WTC11 (cell line): ENCODE measurements at regions not wholly inside any gene's neighbourhood (a gene's known extent, or its start where the extent isn't known, plus 50 kb on each side); places are given as distances from the start of the nearest gene placed in this dataset.

ENCODE experiments used
- ATAC-seq: fragments of 200-7000 bp; cut with Tn5 transposase; 2 replicates; pipeline ENCODE4 v1.10.0; 2021; ENCODE audit warnings: mild to moderate bottlenecking, moderate library complexity
- CTCF ChIA-PET: fragments of 300-600 bp; sonication (Branson Sonifier 250); formaldehyde crosslinking; loops from one replicate; lab custom pipeline; 2021; ENCODE audit warnings: antibody characterized with exemption; lab: Charles Lee
- POLR2A ChIA-PET: fragments of 350-600 bp; sonication (Branson Sonifier 250); formaldehyde crosslinking; loops from one replicate; lab custom pipeline; 2021; ENCODE audit warnings: antibody characterized with exemption; lab: Charles Lee
- DNase-seq: peaks from one replicate; pipeline ENCODE4 v3.0.0; 2021; ENCODE audit warnings: low spot score
- H3K27ac Mint-ChIP-seq: 2 replicates; pipeline ENCODE4 v1.8.0; 2021; ENCODE audit warnings: mixed read lengths
- H3K27me3 Mint-ChIP-seq: 2 replicates; pipeline ENCODE4 v1.8.0; 2021; ENCODE audit warnings: low read depth, mild to moderate bottlenecking, moderate library complexity, mixed read lengths
- H3K36me3 Mint-ChIP-seq: 2 replicates; pipeline ENCODE4 v1.8.0; 2021; ENCODE audit warnings: mixed read lengths
- H3K4me1 Mint-ChIP-seq: 2 replicates; pipeline ENCODE4 v1.8.0; 2022; ENCODE audit warnings: mixed read lengths
- H3K4me3 Mint-ChIP-seq: 2 replicates; pipeline ENCODE4 v1.8.0; 2021; ENCODE audit warnings: mild to moderate bottlenecking, moderate library complexity, mixed read lengths
- H3K9me3 Mint-ChIP-seq: 2 replicates; pipeline ENCODE4 v1.8.0; 2021; ENCODE audit warnings: mixed read lengths
- AR ChIP-seq: fragments of 250-450 bp; sonication (Bioruptor Pico); IDR thresholded peaks from 2 replicates; pipeline ENCODE4 v1.9.0; 2021; ENCODE audit warnings: mild to moderate bottlenecking
- ATF2 ChIP-seq: sonication (generic); formaldehyde crosslinking; IDR thresholded peaks from 2 replicates; pipeline ENCODE4 v1.8.1; 2022; ENCODE audit warnings: low read depth, missing genetic modification reagents, borderline replicate concordance
- CDX4 ChIP-seq: fragments of 250-450 bp; sonication (Bioruptor Pico); IDR thresholded peaks from 2 replicates; pipeline ENCODE4 v1.9.0; 2021; ENCODE audit warnings: moderate library complexity, mild to moderate bottlenecking, inconsistent platforms, borderline replicate concordance
- E2F1 ChIP-seq: sonication (generic); formaldehyde crosslinking; IDR thresholded peaks from 2 replicates; pipeline ENCODE4 v1.8.0; 2022; ENCODE audit warnings: mild to moderate bottlenecking, missing genetic modification reagents
- E2F4 ChIP-seq: sonication (generic); formaldehyde crosslinking; IDR thresholded peaks from 2 replicates; pipeline ENCODE4 v1.8.1; 2022; ENCODE audit warnings: low read depth, mild to moderate bottlenecking, moderate library complexity, missing genetic modification reagents, borderline replicate concordance
- FOXK1 ChIP-seq: sonication (generic); formaldehyde crosslinking; IDR thresholded peaks from 2 replicates; pipeline ENCODE4 v1.8.0; 2022; ENCODE audit warnings: mild to moderate bottlenecking, moderate library complexity, missing genetic modification reagents
- FOXP1 ChIP-seq: sonication (generic); formaldehyde crosslinking; IDR thresholded peaks from 2 replicates; pipeline ENCODE4 v1.8.0; 2022; ENCODE audit warnings: missing genetic modification reagents, mild to moderate bottlenecking, moderate library complexity, borderline replicate concordance
- FOXP4 ChIP-seq: sonication (generic); formaldehyde crosslinking; IDR thresholded peaks from 2 replicates; pipeline ENCODE4 v1.8.0; 2022; ENCODE audit warnings: mild to moderate bottlenecking, missing genetic modification reagents
- IRF2 ChIP-seq: sonication (generic); formaldehyde crosslinking; IDR thresholded peaks from 2 replicates; pipeline ENCODE4 v1.8.0; 2022; ENCODE audit warnings: low read depth, missing genetic modification reagents, borderline replicate concordance
- KAT7 ChIP-seq: sonication (generic); formaldehyde crosslinking; IDR thresholded peaks from 2 replicates; pipeline ENCODE4 v1.8.1; 2023; ENCODE audit warnings: missing genetic modification reagents, mild to moderate bottlenecking, borderline replicate concordance
- MLX ChIP-seq: sonication (generic); formaldehyde crosslinking; IDR thresholded peaks from 2 replicates; pipeline ENCODE4 v1.8.1; 2023; ENCODE audit warnings: mild to moderate bottlenecking, missing genetic modification reagents, moderate library complexity
- NFYB ChIP-seq: sonication (generic); formaldehyde crosslinking; conservative IDR thresholded peaks from 2 replicates; pipeline ENCODE4 v1.8.0; 2022; ENCODE audit warnings: low read depth, missing genetic modification reagents
- PRDM15 ChIP-seq: sonication (generic); formaldehyde crosslinking; IDR thresholded peaks from 2 replicates; pipeline ENCODE4 v1.8.0; 2022; ENCODE audit warnings: missing genetic modification reagents
- PRRX2 ChIP-seq: fragments of 250-450 bp; sonication (Bioruptor Pico); IDR thresholded peaks from 2 replicates; pipeline ENCODE4 v1.8.0; 2021; ENCODE audit warnings: mild to moderate bottlenecking
- RELA ChIP-seq: sonication (generic); formaldehyde crosslinking; IDR thresholded peaks from 2 replicates; pipeline ENCODE4 v1.8.1; 2022; ENCODE audit warnings: missing genetic modification reagents, mild to moderate bottlenecking, borderline replicate concordance
- SMAD3 ChIP-seq: sonication (generic); formaldehyde crosslinking; IDR thresholded peaks from 2 replicates; pipeline ENCODE4 v1.8.0; 2022; ENCODE audit warnings: missing genetic modification reagents, mild to moderate bottlenecking, borderline replicate concordance
- SOX15 ChIP-seq: fragments of 250-450 bp; sonication (Bioruptor Pico); IDR thresholded peaks from 2 replicates; pipeline ENCODE4 v1.9.0; 2021; ENCODE audit warnings: mild to moderate bottlenecking
- USF2 ChIP-seq: sonication (generic); formaldehyde crosslinking; IDR thresholded peaks from 2 replicates; pipeline ENCODE4 v1.8.1; 2023; ENCODE audit warnings: mild to moderate bottlenecking, missing genetic modification reagents, moderate library complexity
- ZBTB21 ChIP-seq: sonication (generic); formaldehyde crosslinking; IDR thresholded peaks from 2 replicates; pipeline ENCODE4 v1.8.1; 2023; ENCODE audit warnings: mild to moderate bottlenecking, missing genetic modification reagents, borderline replicate concordance
- ZNF317 ChIP-seq: sonication (generic); formaldehyde crosslinking; IDR thresholded peaks from 2 replicates; pipeline ENCODE4 v1.8.1; 2023; ENCODE audit warnings: low read depth, mild to moderate bottlenecking, moderate library complexity, missing genetic modification reagents, borderline replicate concordance
- ZNF423 ChIP-seq: fragments of 250-450 bp; sonication (Bioruptor Pico); IDR thresholded peaks from 2 replicates; pipeline ENCODE4 v2.1.2; 2022; ENCODE audit warnings: mild to moderate bottlenecking, moderate library complexity

GRCh38 chr5:124139477-124139876 is 607.0 kb downstream of the ZNF608 start:
- no peaks in the 10 kb centered on the region for H3K4me1 Mint-ChIP-seq
- TF ChIP-seq USF2 (CRISPR knock-in tag), result no peak
- TF ChIP-seq AR (CRISPR knock-in tag), result no peak
- no peak for TF ChIP-seq NFYB
- no peak for TF ChIP-seq ATF2 (CRISPR knock-in tag)
- no peak for TF ChIP-seq PRDM15 (CRISPR knock-in tag)
- no peak for TF ChIP-seq PRRX2 (CRISPR knock-in tag)
- TF ChIP-seq KAT7, result no peak
- no peak for TF ChIP-seq SMAD3 (CRISPR knock-in tag)
- TF ChIP-seq, all 79 proteins: peak for 0
- ChIA-PET POLR2A (no interaction called here), CTCF (no interaction called here)
- Mint-ChIP-seq H3K36me3 (peaks cover 13% of the 10 kb centered on the region), H3K27me3 (no peaks in the 10 kb centered on the region), H3K9me3 (peaks cover 41% of the 10 kb centered on the region), H3K4me3 (no peak overlapping the region), H3K27ac (no peak overlapping the region)
- ATAC-seq (no peak), DNase-seq (no peak)

- ChIA-PET POLR2A (no interaction called here), CTCF (no interaction called here)
- no peak overlapping the region for H3K27ac Mint-ChIP-seq
- peaks cover 5% of the 10 kb centered on the region for H3K36me3 Mint-ChIP-seq
- DNase-seq (no peak), ATAC-seq (no peak)
- no peaks in the 10 kb centered on the region for H3K27me3 Mint-ChIP-seq
- no peaks in the 10 kb centered on the region for H3K4me1 Mint-ChIP-seq
- peaks cover 35% of the 10 kb centered on the region for H3K9me3 Mint-ChIP-seq
- no peak overlapping the region for H3K4me3 Mint-ChIP-seq
- TF ChIP-seq MLX (CRISPR knock-in tag), result no peak
- TF ChIP-seq E2F1 (CRISPR knock-in tag), result no peak
- no peak for TF ChIP-seq ZNF423 (CRISPR knock-in tag)
- TF ChIP-seq ZNF317 (CRISPR knock-in tag), result no peak
- no peak for TF ChIP-seq E2F4
- TF ChIP-seq RELA (CRISPR knock-in tag), result no peak
- no peak for TF ChIP-seq SOX15
- no peak for TF ChIP-seq IRF2 (CRISPR knock-in tag)
- TF ChIP-seq ZBTB21 (CRISPR knock-in tag), result no peak
- no peak for TF ChIP-seq CDX4 (CRISPR knock-in tag)
- no peak for TF ChIP-seq FOXP4 (CRISPR knock-in tag)
- TF ChIP-seq FOXP1 (CRISPR knock-in tag), result no peak
- no peak for TF ChIP-seq FOXK1 (CRISPR knock-in tag)
Observed at GRCh38 chr5:124136609-124137008, 609.8 kb downstream of the ZNF608 start.
